ENCODE measurements at regions not wholly inside any gene's neighbourhood (a gene's known extent, or its start where the extent isn't known, plus 50 kb on each side); places are given as distances from the start of the nearest gene placed in this dataset.

DNA sequence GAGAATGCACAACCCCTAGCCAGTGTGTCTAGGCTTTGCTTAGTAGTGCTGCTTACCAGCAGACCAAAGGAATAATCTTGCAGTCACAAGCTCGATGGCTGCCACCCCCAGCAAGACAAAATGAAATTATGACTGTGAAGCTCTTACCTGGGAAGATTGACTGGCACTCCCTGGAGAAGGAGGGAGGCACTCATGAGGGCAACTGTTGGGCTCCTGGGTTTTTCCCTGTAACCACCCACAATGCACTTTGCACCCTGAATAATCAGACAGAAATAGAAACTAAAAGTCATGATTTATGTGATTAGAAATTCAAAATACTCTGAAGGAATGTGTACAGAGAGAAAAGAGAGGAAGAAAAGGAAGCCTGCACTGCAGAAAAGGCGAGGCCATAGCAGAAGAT lies 144.3 kb upstream of the DGKB start:
- POLR2A ChIA-PET, result no interaction called here
- H3K9me3 ChIP-seq (replicated peaks; ENCODE audit: control insufficient read depth, insufficient read depth, low read length), result no peaks in the 10 kb centered on the region
- dilution Hi-C loops (cut with MboI; ENCODE audit: extremely low pct_ligation_motif_present, low sequenced_read_pairs) (no loop called here), intact Hi-C loops (cut with micrococcal nuclease) (no loop called here)
- FAIRE-seq, result no peak
- CTCF ChIA-PET, result no interaction called here
- no peak for TF ChIP-seq POLR2A (IDR thresholded peaks at IDR 0.05; ENCODE audit: low read depth, low read length)
- no peak for TF ChIP-seq MYC (IDR thresholded peaks at IDR 0.05; ENCODE audit: low read depth, low read length)
- TF ChIP-seq, protein P1, sequence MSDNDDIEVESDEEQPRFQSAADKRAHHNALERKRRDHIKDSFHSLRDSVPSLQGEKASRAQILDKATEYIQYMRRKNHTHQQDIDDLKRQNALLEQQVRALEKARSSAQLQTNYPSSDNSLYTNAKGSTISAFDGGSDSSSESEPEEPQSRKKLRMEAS (IDR thresholded peaks at IDR 0.05; ENCODE audit: insufficient read depth, insufficient read length), result no peak
- TF ChIP-seq GATA2 (IDR thresholded peaks at IDR 0.05; ENCODE audit: insufficient read depth, insufficient read length, low read depth, low read length), result no peak
- TF ChIP-seq FOS (IDR thresholded peaks at IDR 0.05; ENCODE audit: borderline replicate concordance, insufficient read depth, low read length), result no peak
- no peak for TF ChIP-seq POLR2AphosphoS5 (IDR thresholded peaks at IDR 0.05; ENCODE audit: insufficient read depth, low read depth, low read length)
- TF ChIP-seq, protein P2, sequence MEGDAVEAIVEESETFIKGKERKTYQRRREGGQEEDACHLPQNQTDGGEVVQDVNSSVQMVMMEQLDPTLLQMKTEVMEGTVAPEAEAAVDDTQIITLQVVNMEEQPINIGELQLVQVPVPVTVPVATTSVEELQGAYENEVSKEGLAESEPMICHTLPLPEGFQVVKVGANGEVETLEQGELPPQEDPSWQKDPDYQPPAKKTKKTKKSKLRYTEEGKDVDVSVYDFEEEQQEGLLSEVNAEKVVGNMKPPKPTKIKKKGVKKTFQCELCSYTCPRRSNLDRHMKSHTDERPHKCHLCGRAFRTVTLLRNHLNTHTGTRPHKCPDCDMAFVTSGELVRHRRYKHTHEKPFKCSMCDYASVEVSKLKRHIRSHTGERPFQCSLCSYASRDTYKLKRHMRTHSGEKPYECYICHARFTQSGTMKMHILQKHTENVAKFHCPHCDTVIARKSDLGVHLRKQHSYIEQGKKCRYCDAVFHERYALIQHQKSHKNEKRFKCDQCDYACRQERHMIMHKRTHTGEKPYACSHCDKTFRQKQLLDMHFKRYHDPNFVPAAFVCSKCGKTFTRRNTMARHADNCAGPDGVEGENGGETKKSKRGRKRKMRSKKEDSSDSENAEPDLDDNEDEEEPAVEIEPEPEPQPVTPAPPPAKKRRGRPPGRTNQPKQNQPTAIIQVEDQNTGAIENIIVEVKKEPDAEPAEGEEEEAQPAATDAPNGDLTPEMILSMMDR (IDR thresholded peaks at IDR 0.05; ENCODE audit: extremely low read depth in 1 of 2, insufficient read depth in 1 of 2, low read depth in 1 of 2, low read length in 2 of 2), result no peak
- no peak for TF ChIP-seq JUN (IDR thresholded peaks at IDR 0.05; ENCODE audit: borderline replicate concordance, insufficient read depth, insufficient read length, low read depth)
- no peak for TF ChIP-seq EZH2 (IDR thresholded peaks at IDR 0.05; ENCODE audit: borderline replicate concordance, low read depth, low read length, severe bottlenecking)
- no peak overlapping the region for H3K9ac ChIP-seq (replicated peaks; ENCODE audit: extremely low read depth, insufficient read depth, low read length)
- H3K27ac ChIP-seq (ENCODE audit: insufficient read depth, low read depth, low read length), result no peak overlapping the region
- no peak overlapping the region for H3K4me2 ChIP-seq (ENCODE audit: insufficient read depth, low read length)
- no peak for DNase-seq (ENCODE audit: low read depth, low spot score)
- BruUV-seq (replicated peaks), result no TSS peak
- no peaks in the 10 kb centered on the region for H3K36me3 ChIP-seq (ENCODE audit: control insufficient read depth in 2 of 2, extremely low read depth in 1 of 2, insufficient read depth in 2 of 2, low read length in 2 of 2)
- no peak overlapping the region for H2AFZ ChIP-seq (ENCODE audit: low read depth, low read length)
- H3K79me2 ChIP-seq (ENCODE audit: control insufficient read depth, insufficient read depth, low read length), result no peaks in the 10 kb centered on the region
- no peak overlapping the region for H3K4me3 ChIP-seq (replicated peaks in 1 of 3; ENCODE audit: insufficient read depth in 1 of 3, low read depth in 1 of 3, low read length in 3 of 3)
- peaks cover 12% of the 10 kb centered on the region for H3K4me1 ChIP-seq (ENCODE audit: control insufficient read depth, extremely low read depth, insufficient read depth, low read length)
- no peaks in the 10 kb centered on the region for H3K9me1 ChIP-seq (replicated peaks; ENCODE audit: control insufficient read depth, extremely low read depth, insufficient read depth, low read length)
- H3K27me3 ChIP-seq (ENCODE audit: control insufficient read depth in 2 of 2, insufficient read depth in 2 of 2, low read length in 2 of 2), result no peaks in the 10 kb centered on the region
- H4K20me1 ChIP-seq (replicated peaks; ENCODE audit: control insufficient read depth, extremely low read depth, insufficient read depth, low read length), result no peaks in the 10 kb centered on the region
